ENCODE measurements at regions not wholly inside any gene's neighbourhood (a gene's known extent, or its start where the extent isn't known, plus 50 kb on each side); places are given as distances from the start of the nearest gene placed in this dataset.

GRCh38 chr13:95452375-95452774 lies 100.1 kb upstream of the CLDN10 start:
- peak; percentile 11 for DNase-seq (ENCODE audit: low read depth)

GRCh38 chr13:95455782-95456181 lies 96.7 kb upstream of the CLDN10 start:
- no peak for DNase-seq (ENCODE audit: low read depth)

- no peak for DNase-seq (ENCODE audit: low read depth)
These were observed 95.7 kb upstream of the CLDN10 start for GRCh38 chr13:95456815-95457214.

GRCh38 chr13:95457294-95457693 lies 95.2 kb upstream of the CLDN10 start:
- peak; percentile 66 for DNase-seq (ENCODE audit: low read depth)

DNA sequence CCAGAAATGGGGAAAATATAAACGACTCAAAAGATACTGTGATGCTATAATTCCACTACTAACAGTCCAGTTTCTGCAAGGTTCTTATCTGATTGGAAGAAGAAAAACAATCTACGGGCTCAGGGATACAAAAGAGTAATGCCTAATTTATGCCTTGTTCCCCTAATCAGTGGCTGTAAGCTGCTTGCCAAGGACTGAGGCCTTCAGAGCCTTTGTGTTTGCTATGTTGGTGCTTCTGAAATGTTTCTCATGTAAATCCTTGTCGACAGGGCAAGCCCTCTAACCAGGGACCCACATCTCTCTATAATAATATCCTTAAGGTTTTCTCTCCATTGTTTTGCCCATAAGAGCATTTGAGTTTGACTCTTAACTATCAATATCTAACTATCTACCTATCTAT lies 89.7 kb upstream of the CLDN10 start:
- DNase-seq (ENCODE audit: low read depth), result no peak

DNA sequence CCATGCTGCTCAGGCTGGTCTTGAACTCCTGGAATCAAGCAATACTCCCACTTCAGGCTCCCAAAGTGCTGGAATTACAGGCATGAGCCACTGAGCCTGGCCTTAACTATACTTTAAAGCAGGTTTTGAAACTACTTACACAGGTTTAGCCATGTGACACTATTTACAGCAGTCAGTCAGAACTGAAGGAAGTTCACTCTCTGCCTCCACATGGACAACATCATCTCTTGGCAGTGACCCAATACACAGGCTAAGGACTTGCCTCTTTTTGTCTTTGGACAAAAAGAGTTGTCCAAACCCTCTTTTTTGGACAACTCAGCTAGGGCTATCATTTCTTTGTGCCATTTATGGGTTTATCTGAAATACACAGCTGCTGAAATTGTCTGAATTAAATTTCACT lies 89.0 kb upstream of the CLDN10 start:
- DNase-seq (ENCODE audit: low read depth), result peak; percentile 25

GRCh38 chr13:95470574-95471366 lies 81.8 kb upstream of the CLDN10 start:
- no peak for DNase-seq (ENCODE audit: low read depth)

GRCh38 chr13:95471960-95472359 lies 80.6 kb upstream of the CLDN10 start:
- no peak for DNase-seq (ENCODE audit: low read depth)

DNA sequence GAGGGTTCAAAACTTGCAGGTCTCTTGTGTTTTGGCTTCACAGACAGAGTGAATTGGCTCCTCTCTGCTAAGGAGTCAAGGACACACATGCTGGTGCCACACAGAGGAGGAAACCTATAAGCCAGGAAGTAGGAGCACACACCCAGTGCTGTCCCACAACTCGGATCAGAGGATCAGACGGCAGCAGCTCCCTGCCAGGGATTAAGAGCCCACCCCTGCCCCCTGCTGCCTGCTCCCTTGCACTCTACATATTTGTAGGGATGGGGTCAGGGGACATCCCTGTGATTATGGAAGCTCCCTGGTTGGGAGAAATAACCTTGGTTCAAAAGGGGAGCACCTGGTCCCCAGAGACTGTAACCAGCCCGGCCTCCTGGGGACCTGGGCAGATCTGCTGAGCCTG lies 77.5 kb upstream of the CLDN10 start:
- DNase-seq (ENCODE audit: low read depth), result no peak

- no peak for DNase-seq (ENCODE audit: low read depth)
These were observed 75.3 kb upstream of the CLDN10 start for GRCh38 chr13:95477187-95477586.

DNA sequence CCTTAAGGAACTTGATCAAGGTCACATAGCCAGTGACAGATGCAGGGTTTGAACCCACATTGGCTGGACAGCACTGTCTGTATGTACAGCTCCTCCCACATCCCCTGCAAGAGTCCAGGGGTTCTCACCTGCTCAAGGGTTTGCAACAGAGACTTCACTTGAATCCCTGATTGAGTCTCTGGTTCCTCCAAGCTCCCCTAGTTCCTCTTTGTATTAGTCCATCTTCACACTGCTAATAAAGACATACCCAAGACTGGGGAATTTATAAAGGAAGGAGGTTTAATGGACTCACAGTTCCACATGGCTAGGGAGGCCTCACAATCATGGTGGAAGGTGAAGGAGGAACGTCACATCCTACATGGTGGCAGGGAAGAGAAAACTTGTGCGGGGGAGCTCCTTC lies 72.8 kb upstream of the CLDN10 start:
- DNase-seq (ENCODE audit: low read depth), result no peak

DNA sequence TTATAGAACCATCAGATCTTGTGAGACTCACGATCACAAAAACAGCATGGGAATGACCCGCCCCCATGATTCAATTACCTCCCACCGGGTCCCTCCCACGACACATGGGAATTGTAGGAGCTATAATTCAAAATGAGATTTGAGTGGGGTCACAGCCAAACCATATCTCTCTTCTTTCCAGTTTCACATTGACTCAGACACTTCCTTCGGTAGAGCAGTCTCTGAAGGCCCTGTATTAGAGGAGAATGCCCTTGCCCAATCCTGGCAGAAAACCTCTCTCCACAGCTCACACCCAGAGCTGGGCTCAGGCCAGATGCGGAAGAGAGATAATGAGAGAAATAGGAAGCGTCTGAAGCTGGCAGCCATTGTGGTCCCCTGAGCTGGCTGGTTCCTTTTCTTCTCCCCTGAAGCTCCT lies 72.4 kb upstream of the CLDN10 start:
- DNase-seq (ENCODE audit: low read depth), result no peak

DNA sequence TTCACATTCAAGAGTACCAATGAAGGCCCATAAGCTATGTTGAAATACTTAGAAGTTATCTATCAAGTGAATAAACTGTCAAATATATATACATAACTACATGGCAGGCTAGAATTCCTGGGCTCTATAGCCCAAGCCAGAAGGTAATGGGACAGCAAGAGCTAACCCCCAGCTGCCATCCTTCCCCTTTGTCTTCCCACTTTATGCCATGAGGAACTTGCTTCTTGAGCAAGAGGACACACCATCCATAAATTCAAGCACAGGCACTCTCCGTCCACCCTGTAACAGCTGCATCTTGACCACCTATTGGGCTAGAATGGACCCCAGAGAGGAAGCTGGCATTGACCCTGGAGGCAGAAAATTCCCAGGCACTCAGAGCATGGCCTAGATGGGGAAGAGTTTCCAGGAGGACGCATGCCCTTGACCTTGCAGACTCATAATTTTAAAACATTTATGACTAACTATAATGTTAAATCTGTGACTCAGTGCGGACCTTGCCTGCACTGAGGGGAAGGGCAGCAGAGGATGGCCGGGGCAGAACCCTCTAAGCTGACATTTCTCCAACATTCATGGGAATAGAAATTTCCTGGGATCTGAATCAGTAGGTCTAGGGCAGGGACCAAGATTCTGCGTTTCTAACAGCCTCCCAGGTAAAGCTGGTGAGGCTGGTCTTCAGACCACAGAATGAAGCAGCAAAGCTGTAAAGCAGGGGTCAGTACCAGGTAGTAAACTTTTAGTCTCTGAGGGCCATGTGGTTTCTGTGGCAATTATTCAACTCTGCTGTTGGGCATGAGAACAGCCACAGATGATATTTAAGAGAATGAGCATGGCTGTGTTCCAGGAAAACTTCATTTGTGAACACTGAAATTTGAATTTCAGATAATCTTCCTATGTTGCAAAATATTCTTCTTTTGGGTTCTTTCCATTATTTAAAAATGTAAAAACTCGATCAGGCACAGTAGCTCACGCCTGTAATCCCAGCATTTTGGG lies 71.4 kb upstream of the CLDN10 start:
- DNase-seq (ENCODE audit: low read depth), result no peak

DNA sequence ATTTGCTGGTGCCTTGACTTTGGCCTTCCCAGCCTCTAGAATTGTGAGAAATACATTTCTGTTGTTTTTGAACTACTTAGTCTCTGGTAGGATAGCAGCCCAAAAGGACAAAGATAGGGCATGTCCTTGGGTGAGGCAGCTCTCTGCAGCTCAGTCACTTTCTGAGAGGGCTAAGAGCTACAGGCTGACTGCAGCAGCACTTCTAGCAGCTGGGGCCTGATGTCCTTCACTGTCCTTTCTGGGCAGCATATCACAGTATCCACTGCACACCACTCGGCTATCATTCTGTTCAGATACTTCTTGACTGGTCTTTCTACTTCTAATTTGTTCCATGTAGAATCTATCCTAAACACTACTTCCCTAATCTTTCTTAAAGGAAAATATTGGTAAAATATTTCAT lies 68.5 kb upstream of the CLDN10 start:
- no peak for DNase-seq (ENCODE audit: low read depth)

- peak; percentile 52 for DNase-seq (ENCODE audit: low read depth)
These were observed 67.4 kb upstream of the CLDN10 start for GRCh38 chr13:95485045-95485517.

GRCh38 chr13:95485518-95486144 lies 66.9 kb upstream of the CLDN10 start:
- no peak for DNase-seq (ENCODE audit: low read depth)

GRCh38 chr13:95492044-95492801 lies 60.3 kb upstream of the CLDN10 start:
- no peak for DNase-seq (ENCODE audit: low read depth)

DNA sequence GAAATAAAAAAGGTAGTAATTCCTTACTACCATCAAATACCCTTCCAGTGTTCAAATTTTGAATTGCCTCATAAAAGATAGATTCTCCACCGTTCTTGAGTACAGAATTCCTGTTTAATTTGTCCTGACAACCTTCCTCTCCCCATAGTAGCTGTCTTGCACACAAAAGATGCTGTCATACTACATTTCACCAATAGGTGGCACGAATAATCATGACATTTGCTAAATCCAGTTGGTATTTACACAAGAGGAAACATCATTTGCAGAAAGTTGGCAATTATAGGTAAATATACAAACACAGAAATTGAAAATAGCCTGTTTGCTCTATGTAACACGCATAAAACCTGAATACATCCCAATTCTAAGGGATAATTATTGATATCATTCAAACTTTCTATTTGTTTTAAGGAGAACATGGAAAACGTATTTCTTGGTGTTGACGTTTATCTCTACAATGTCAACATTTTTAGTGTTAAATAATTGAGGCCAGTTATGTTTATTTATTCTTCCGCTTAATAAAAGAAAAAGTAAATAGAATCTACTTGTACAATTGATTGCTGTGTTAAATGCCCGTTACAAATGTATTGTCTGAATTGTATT lies 58.3 kb upstream of the CLDN10 start:
- peak; percentile 73 for DNase-seq (ENCODE audit: low read depth)

GRCh38 chr13:95496485-95496884 lies 56.0 kb upstream of the CLDN10 start:
- DNase-seq (ENCODE audit: low read depth), result no peak

- no peak for DNase-seq (ENCODE audit: low read depth)
These were observed 55.1 kb upstream of the CLDN10 start for GRCh38 chr13:95497381-95497807.

- no peak for DNase-seq (ENCODE audit: low read depth)
These were observed 53.6 kb upstream of the CLDN10 start for GRCh38 chr13:95498886-95499285.

All from iris pigment epithelial cell (primary cell).